Keratinocyte (primary cell): ENCODE measurements at regions not wholly inside any gene's neighbourhood (a gene's known extent, or its start where the extent isn't known, plus 50 kb on each side); places are given as distances from the start of the nearest gene placed in this dataset.

Experiments
- DNase-seq: peaks from one replicate; pipeline ENCODE4 v3.0.0-alpha.2; 2011; ENCODE audit warnings: low read depth, missing footprints, low spot score
- FAIRE-seq: peaks from 2 replicates; lab custom pipeline; 2011; peaks lifted over from hg19 to GRCh38; lab: Jason Lieb, UNC
- H2AFZ ChIP-seq: 2 replicates; pipeline ENCODE4 v1.6.0; 2012; ENCODE audit warnings: low read length, control low read depth, inconsistent platforms; ENCODE audit not compliant: control insufficient read depth
- H3K27ac ChIP-seq: 2 replicates; pipeline ENCODE4 v1.5.1; 2011; ENCODE audit warnings: low read length; ENCODE audit not compliant: control insufficient read depth, insufficient read depth
- H3K27me3 ChIP-seq: 3 replicates; pipeline ENCODE4 v1.6.0; 2011; ENCODE audit warnings: low read length; ENCODE audit not compliant: control insufficient read depth, insufficient read depth; ENCODE audit errors: extremely low read depth
- H3K36me3 ChIP-seq, 2 experiments: 2 replicates in 1 of 2; 3 replicates in 1 of 2; pipeline ENCODE4 v1.5.1; 2011; ENCODE audit warnings: low read length in 2 of 2, mild to moderate bottlenecking in 1 of 2; ENCODE audit not compliant: control insufficient read depth in 2 of 2, insufficient read depth in 2 of 2; ENCODE audit errors: extremely low read depth in 1 of 2
- H3K4me1 ChIP-seq: 3 replicates; pipeline ENCODE4 v1.5.1; 2011; ENCODE audit warnings: low read length; ENCODE audit not compliant: control insufficient read depth, insufficient read depth; ENCODE audit errors: extremely low read depth
- H3K4me2 ChIP-seq: 3 replicates; pipeline ENCODE4 v1.6.0; 2011; ENCODE audit warnings: low read depth, low read length; ENCODE audit not compliant: control insufficient read depth, insufficient read depth; ENCODE audit errors: extremely low read depth
- H3K4me3 ChIP-seq, 3 experiments: fragments of 200-600 bp in 1 of 3; sonication (generic) in 1 of 3; 2 replicates in 2 of 3; 3 replicates in 1 of 3; pipeline ENCODE4 v1.5.1; 2011 to 2016; ENCODE audit warnings: low read length in 3 of 3, mild to moderate bottlenecking in 3 of 3, control low read depth in 2 of 3, inconsistent platforms in 1 of 3, low read depth in 1 of 3, mixed read lengths in 1 of 3, mixed run types in 1 of 3, moderate library complexity in 1 of 3; ENCODE audit not compliant: control insufficient read depth in 2 of 3, insufficient read depth in 2 of 3; ENCODE audit errors: extremely low read depth in 1 of 3
- H3K79me2 ChIP-seq: 2 replicates; pipeline ENCODE4 v1.6.0; 2012; ENCODE audit warnings: low read length; ENCODE audit not compliant: control insufficient read depth, insufficient read depth
- H3K9ac ChIP-seq: 3 replicates; pipeline ENCODE4 v1.6.0; 2011; ENCODE audit warnings: low read length; ENCODE audit not compliant: control insufficient read depth, insufficient read depth; ENCODE audit errors: extremely low read depth
- H3K9me1 ChIP-seq: 3 replicates; pipeline ENCODE4 v1.6.0; 2011; ENCODE audit warnings: low read length; ENCODE audit not compliant: control insufficient read depth, insufficient read depth; ENCODE audit errors: extremely low read depth
- H3K9me3 ChIP-seq: 2 replicates; pipeline ENCODE4 v1.5.1; 2012; ENCODE audit warnings: low read depth, low read length; ENCODE audit not compliant: control insufficient read depth
- H4K20me1 ChIP-seq: 3 replicates; pipeline ENCODE4 v1.6.0; 2011; ENCODE audit warnings: low read length; ENCODE audit not compliant: control insufficient read depth, insufficient read depth; ENCODE audit errors: extremely low read depth
- CTCF ChIP-seq, 3 experiments: IDR thresholded peaks in 1 of 3; conservative IDR thresholded peaks in 1 of 3; optimal IDR thresholded peaks in 1 of 3; 2 replicates in 2 of 3; 3 replicates in 1 of 3; pipeline versions ENCODE3 to v1.5.1; 2011; ENCODE audit warnings: low read length in 3 of 3, mild to moderate bottlenecking in 3 of 3, moderate library complexity in 2 of 3, control low read depth in 1 of 3, inconsistent platforms in 1 of 3; ENCODE audit not compliant: insufficient read depth in 2 of 3; ENCODE audit errors: extremely low read depth in 1 of 3
- EZH2 ChIP-seq: IDR thresholded peaks from one replicate; pipeline ENCODE4 v1.6.1; 2012; ENCODE audit warnings: inconsistent platforms, mild to moderate bottlenecking, low read length, moderate library complexity
- dilution Hi-C: fragments of 300-500 bp; cut with MboI; formaldehyde crosslinking; loops from one replicate; pipeline ENCODE4 v1.7.0; 2020; ENCODE audit warnings: low sequenced_read_pairs; ENCODE audit not compliant: extremely low pct_ligation_motif_present

DNA sequence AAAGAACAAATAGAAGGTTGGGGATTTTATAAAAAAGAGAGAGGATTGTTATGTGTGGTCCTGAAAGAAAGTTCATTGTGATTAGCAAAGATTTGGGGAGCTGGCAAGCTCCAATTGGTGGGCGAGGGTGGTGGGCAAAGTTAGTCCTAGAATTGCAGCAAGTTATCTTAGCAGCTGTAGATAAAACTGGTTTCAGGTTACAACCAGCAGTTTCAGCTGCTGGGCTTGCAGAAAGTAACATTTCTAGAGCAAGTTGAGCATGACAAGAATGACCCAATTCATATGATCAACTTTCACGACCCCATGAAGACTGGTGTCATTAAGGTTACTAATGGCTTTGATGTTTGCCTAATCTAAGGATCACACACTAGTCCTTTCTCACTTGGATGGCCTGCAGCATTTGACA, 177.9 kb upstream of the NUDT4 start:
- DNase-seq (no peak), FAIRE-seq (no peak)
- Histone ChIP-seq H3K79me2 (no peaks in the 10 kb centered on the region), H3K9ac (no peak overlapping the region), H3K36me3 (no peaks in the 10 kb centered on the region), H3K4me2 (no peak overlapping the region), H3K9me3 (no peaks in the 10 kb centered on the region), H3K4me1 (no peaks in the 10 kb centered on the region), H3K27me3 (peaks cover 13% of the 10 kb centered on the region), H3K4me3 (no peak overlapping the region), H4K20me1 (no peaks in the 10 kb centered on the region), H3K9me1 (no peaks in the 10 kb centered on the region), H2AFZ (no peak overlapping the region), H3K27ac (no peak overlapping the region)
- dilution Hi-C loops = no loop called here
- TF ChIP-seq CTCF (optimal IDR thresholded peaks at IDR 0.05 in 1 of 3, IDR thresholded peaks at IDR 0.05 in 1 of 3, conservative IDR thresholded peaks at IDR 0.05 in 1 of 3; ENCODE audit: extremely low read depth in 1 of 3, insufficient read depth in 2 of 3, low read length in 3 of 3) (no peak), EZH2 (no peak)

- no peak overlapping the region for H3K4me2 ChIP-seq
- H3K27ac ChIP-seq = no peak overlapping the region
Measured at GRCh38 chr12:93200291-93200917, 177.3 kb upstream of the NUDT4 start.

More at GRCh38 chr12:93200291-93200917, 177.3 kb upstream of the NUDT4 start:
- Histone ChIP-seq H3K9me1 (no peaks in the 10 kb centered on the region), H3K79me2 (no peaks in the 10 kb centered on the region), H2AFZ (no peak overlapping the region), H3K36me3 (no peaks in the 10 kb centered on the region), H3K27me3 (peaks cover 11% of the 10 kb centered on the region), H3K9ac (no peak overlapping the region), H4K20me1 (no peaks in the 10 kb centered on the region), H3K9me3 (no peaks in the 10 kb centered on the region), H3K4me3 (no peak overlapping the region), H3K4me1 (no peaks in the 10 kb centered on the region)
- no peak for TF ChIP-seq EZH2
- no peak for TF ChIP-seq CTCF (optimal IDR thresholded peaks at IDR 0.05 in 1 of 3, IDR thresholded peaks at IDR 0.05 in 1 of 3, conservative IDR thresholded peaks at IDR 0.05 in 1 of 3; ENCODE audit: extremely low read depth in 1 of 3, insufficient read depth in 2 of 3, low read length in 3 of 3)
- no peak for FAIRE-seq
- DNase-seq = no peak
- dilution Hi-C loops = no loop called here
